ENCODE measurements at regions not wholly inside any gene's neighbourhood (a gene's known extent, or its start where the extent isn't known, plus 50 kb on each side); places are given as distances from the start of the nearest gene placed in this dataset.

- Histone ChIP-seq H3K9me2 (replicated peaks; ENCODE audit: insufficient read depth, low read length) (no peaks in the 10 kb centered on the region), H3K27ac (ENCODE audit: low read length) (no peak overlapping the region), H2AFZ (ENCODE audit: low read length) (no peak overlapping the region), H3K36me3 (replicated peaks; ENCODE audit: insufficient read depth, low read length) (no peaks in the 10 kb centered on the region), H3K4me1 (ENCODE audit: low read length) (no peaks in the 10 kb centered on the region), H3K79me2 (ENCODE audit: low read length) (no peaks in the 10 kb centered on the region), H3K4me2 (ENCODE audit: low read depth, low read length) (no peak overlapping the region), H3K27me3 (replicated peaks; ENCODE audit: insufficient read depth, low read length) (no peaks in the 10 kb centered on the region), H3K4me3 (ENCODE audit: low read length) (no peak overlapping the region), H3F3A (ENCODE audit: insufficient read depth, low read length) (no peaks in the 10 kb centered on the region), H4K20me1 (ENCODE audit: insufficient read depth, low read length) (no peaks in the 10 kb centered on the region), H3K9me3 (replicated peaks; ENCODE audit: insufficient read depth, low read length) (no peaks in the 10 kb centered on the region), H3K9ac (ENCODE audit: low read length) (no peak overlapping the region)
- TF ChIP-seq EZH2phosphoT487 (IDR thresholded peaks at IDR 0.05; ENCODE audit: low read length) (no peak), CTCF (IDR thresholded peaks at IDR 0.05; ENCODE audit: low read length) (no peak), EZH2 (optimal IDR thresholded peaks at IDR 0.05; ENCODE audit: low read depth, low read length) (no peak)
- DNase-seq: no peak
Observed at GRCh38 chr21:26406526-26406925, 166.6 kb downstream of the CYYR1 start.

- H3K27ac ChIP-seq (ENCODE audit: low read length): no peak overlapping the region
- H3K79me2 ChIP-seq (ENCODE audit: low read length): no peaks in the 10 kb centered on the region
- H4K20me1 ChIP-seq (ENCODE audit: insufficient read depth, low read length): no peaks in the 10 kb centered on the region
- H3K4me3 ChIP-seq (ENCODE audit: low read length): no peak overlapping the region
- no peaks in the 10 kb centered on the region for H3K27me3 ChIP-seq (replicated peaks; ENCODE audit: insufficient read depth, low read length)
- H3K36me3 ChIP-seq (replicated peaks; ENCODE audit: insufficient read depth, low read length): no peaks in the 10 kb centered on the region
- H3F3A ChIP-seq (ENCODE audit: insufficient read depth, low read length): no peaks in the 10 kb centered on the region
- TF ChIP-seq CTCF (IDR thresholded peaks at IDR 0.05; ENCODE audit: low read length) (no peak), EZH2 (optimal IDR thresholded peaks at IDR 0.05; ENCODE audit: low read depth, low read length) (no peak), EZH2phosphoT487 (IDR thresholded peaks at IDR 0.05; ENCODE audit: low read length) (no peak)
- DNase-seq: peak; percentile 36
- H3K9ac ChIP-seq (ENCODE audit: low read length): no peak overlapping the region
- H3K9me3 ChIP-seq (replicated peaks; ENCODE audit: insufficient read depth, low read length): no peaks in the 10 kb centered on the region
- H2AFZ ChIP-seq (ENCODE audit: low read length): peak overlapping the region; percentile 3; the same call in 1 of the 2 replicates
- no peaks in the 10 kb centered on the region for H3K4me1 ChIP-seq (ENCODE audit: low read length)
- no peaks in the 10 kb centered on the region for H3K9me2 ChIP-seq (replicated peaks; ENCODE audit: insufficient read depth, low read length)
- H3K4me2 ChIP-seq (ENCODE audit: low read depth, low read length): no peak overlapping the region
Observed at GRCh38 chr21:26405735-26406361, 167.2 kb downstream of the CYYR1 start.

GRCh38 chr21:26405071-26405470 is 168.0 kb downstream of the CYYR1 start:
- Histone ChIP-seq H3K4me3 (ENCODE audit: low read length) (no peak overlapping the region), H3K9ac (ENCODE audit: low read length) (no peak overlapping the region), H3K9me2 (replicated peaks; ENCODE audit: insufficient read depth, low read length) (no peaks in the 10 kb centered on the region), H3K4me1 (ENCODE audit: low read length) (no peaks in the 10 kb centered on the region), H3K27me3 (replicated peaks; ENCODE audit: insufficient read depth, low read length) (no peaks in the 10 kb centered on the region), H3K4me2 (ENCODE audit: low read depth, low read length) (no peak overlapping the region), H2AFZ (ENCODE audit: low read length) (no peak overlapping the region), H3F3A (ENCODE audit: insufficient read depth, low read length) (no peaks in the 10 kb centered on the region), H3K79me2 (ENCODE audit: low read length) (no peaks in the 10 kb centered on the region), H3K27ac (ENCODE audit: low read length) (no peak overlapping the region), H4K20me1 (ENCODE audit: insufficient read depth, low read length) (no peaks in the 10 kb centered on the region), H3K36me3 (replicated peaks; ENCODE audit: insufficient read depth, low read length) (no peaks in the 10 kb centered on the region), H3K9me3 (replicated peaks; ENCODE audit: insufficient read depth, low read length) (no peaks in the 10 kb centered on the region; the same call in 1 of the 2 replicates)
- TF ChIP-seq EZH2phosphoT487 (IDR thresholded peaks at IDR 0.05; ENCODE audit: low read length) (no peak), EZH2 (optimal IDR thresholded peaks at IDR 0.05; ENCODE audit: low read depth, low read length) (no peak), CTCF (IDR thresholded peaks at IDR 0.05; ENCODE audit: low read length) (no peak)
- no peak for DNase-seq
